VCaP (cell line): ENCODE measurements at regions not wholly inside any gene's neighbourhood (a gene's known extent, or its start where the extent isn't known, plus 50 kb on each side); places are given as distances from the start of the nearest gene placed in this dataset.
"Not testable (repeated sequence)": the region's sequence is repeated elsewhere in the genome, so short reads cannot be mapped to it uniquely, and the experiment has no call there.

ENCODE experiments used
- H3K27ac ChIP-seq: fragments of 450-650 bp; 2 replicates; pipeline ENCODE4 v1.5.1; 2017
- CTCF ChIP-seq: fragments of 450-650 bp; conservative IDR thresholded peaks from 2 replicates; pipeline ENCODE4 v1.5.1; 2017; ENCODE audit warnings: mild to moderate bottlenecking, moderate library complexity

GRCh38 chr4:180350901-180351300, 1892.3 kb upstream of the TENM3 start:
- H3K27ac ChIP-seq = no peak overlapping the region
- no peak for TF ChIP-seq CTCF

- no peak overlapping the region for H3K27ac ChIP-seq
- TF ChIP-seq CTCF = no peak
Measured at GRCh38 chr4:180356766-180357165, 1886.4 kb upstream of the TENM3 start.

- H3K27ac ChIP-seq = not testable (repeated sequence)
Measured at GRCh38 chr4:180360113-180360512, 1883.1 kb upstream of the TENM3 start.

- TF ChIP-seq CTCF = no peak
- no peak overlapping the region for H3K27ac ChIP-seq
Measured at GRCh38 chr4:180363815-180364214, 1879.4 kb upstream of the TENM3 start.

GRCh38 chr4:180372691-180373090, 1870.5 kb upstream of the TENM3 start:
- H3K27ac ChIP-seq = no peak overlapping the region
- TF ChIP-seq CTCF = no peak

- no peak for TF ChIP-seq CTCF
- no peak overlapping the region for H3K27ac ChIP-seq
Measured at GRCh38 chr4:180377741-180378140, 1865.5 kb upstream of the TENM3 start.

GRCh38 chr4:180380733-180381132, 1862.5 kb upstream of the TENM3 start:
- no peak for TF ChIP-seq CTCF

GRCh38 chr4:180391613-180392012, 1851.6 kb upstream of the TENM3 start:
- no peak for TF ChIP-seq CTCF
- H3K27ac ChIP-seq = no peak overlapping the region

More at GRCh38 chr4:180380733-180381132, 1862.5 kb upstream of the TENM3 start:
- no peak overlapping the region for H3K27ac ChIP-seq
